ENCODE measurements at regions not wholly inside any gene's neighbourhood (a gene's known extent, or its start where the extent isn't known, plus 50 kb on each side); places are given as distances from the start of the nearest gene placed in this dataset.

DNA sequence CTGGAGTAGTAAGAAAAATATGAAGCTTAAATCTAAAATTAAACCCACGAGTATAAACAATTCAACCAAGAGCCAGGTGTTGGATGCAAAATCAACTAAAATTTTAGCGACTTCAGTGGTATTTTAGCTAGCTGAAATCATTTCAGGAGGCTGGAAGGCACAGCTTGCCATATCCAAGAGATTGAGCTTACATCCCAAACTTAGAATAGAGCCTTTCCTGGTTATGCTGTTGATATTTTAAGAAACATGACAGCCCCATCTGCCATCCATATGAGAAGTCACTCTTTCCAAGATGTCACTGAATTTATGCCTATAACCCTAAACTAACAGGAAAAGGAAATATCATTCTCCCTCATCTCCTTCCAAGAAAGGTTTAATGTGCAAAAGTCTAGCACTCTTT, 334.0 kb downstream of the KCNA4 start:
- TF ChIP-seq TAF1 (IDR thresholded peaks at IDR 0.05; ENCODE audit: borderline replicate concordance, low read depth, low read length): no peak
- DNase-seq (ENCODE audit: insufficient read length): no peak
- FAIRE-seq: no peak

DNA sequence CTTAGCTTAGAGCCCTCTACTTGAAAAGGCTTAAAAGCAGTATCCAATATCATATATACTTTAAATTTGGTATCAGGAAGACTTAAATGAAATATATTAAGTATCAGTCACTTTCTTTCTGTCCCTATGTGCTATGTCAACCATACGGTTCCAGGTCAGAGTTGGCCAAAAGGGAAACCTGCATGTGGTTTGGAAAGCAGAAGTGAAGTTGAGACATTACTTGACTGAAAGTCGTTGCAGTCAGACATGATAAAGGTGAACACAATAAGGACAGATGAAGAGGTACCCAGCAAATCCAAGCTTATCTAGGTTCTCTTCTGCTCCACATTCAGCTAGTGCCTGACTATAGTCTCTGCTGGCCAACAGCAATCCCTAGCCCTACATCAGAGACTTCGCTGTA, 336.8 kb downstream of the KCNA4 start:
- no peak for DNase-seq (ENCODE audit: insufficient read length)
- no peak for TF ChIP-seq POLR2A (IDR thresholded peaks at IDR 0.05; ENCODE audit: low read depth, low read length)
- no peak for TF ChIP-seq TAF1 (IDR thresholded peaks at IDR 0.05; ENCODE audit: borderline replicate concordance, low read depth, low read length)
- TF ChIP-seq POLR2AphosphoS5 (IDR thresholded peaks at IDR 0.05; ENCODE audit: low read depth, low read length): no peak
- FAIRE-seq: no peak

DNA sequence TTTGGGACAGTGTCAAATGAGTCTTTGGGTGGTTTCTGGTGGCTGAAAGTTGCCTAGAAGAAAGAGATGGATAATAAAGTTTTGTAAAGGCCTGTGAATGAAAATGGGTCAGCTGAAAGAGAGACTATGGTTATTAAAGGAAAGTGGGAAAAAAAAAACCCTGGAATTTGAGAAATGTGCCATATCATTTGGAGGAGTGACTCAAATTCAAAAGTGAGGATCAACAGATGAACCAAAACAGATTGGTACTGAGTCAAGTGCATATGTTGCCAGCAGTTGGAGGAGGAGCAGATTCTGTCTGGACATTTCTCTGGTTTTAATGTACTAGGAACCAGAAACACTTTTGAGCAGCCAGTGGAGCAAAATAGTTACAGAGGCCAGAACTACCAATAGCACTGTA, 339.8 kb downstream of the KCNA4 start:
- TF ChIP-seq TAF1 (IDR thresholded peaks at IDR 0.05; ENCODE audit: borderline replicate concordance, low read depth, low read length): no peak
- DNase-seq (ENCODE audit: insufficient read length) (no peak), FAIRE-seq (no peak)

DNA sequence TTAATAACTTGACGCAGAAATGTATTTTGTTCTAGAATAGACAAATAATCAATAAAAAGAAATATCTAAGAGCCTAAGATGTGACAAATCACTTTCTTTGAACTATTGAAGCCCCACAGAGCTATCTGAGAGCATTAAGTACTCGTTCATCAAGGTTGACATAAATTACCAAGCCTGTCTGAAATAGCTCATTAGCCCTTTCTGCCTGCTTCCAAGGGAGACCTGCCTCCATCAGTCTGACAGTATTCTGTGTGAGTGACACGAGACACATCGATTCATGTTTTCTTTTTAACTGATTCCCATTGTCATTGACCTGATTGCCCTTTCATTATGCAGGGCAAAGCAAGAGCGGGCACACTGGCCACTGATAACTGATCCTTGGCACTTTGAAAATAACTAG, 347.5 kb downstream of the KCNA4 start:
- no peak for TF ChIP-seq POLR2AphosphoS5 (IDR thresholded peaks at IDR 0.05; ENCODE audit: low read depth, low read length)
- no peak for TF ChIP-seq TAF1 (IDR thresholded peaks at IDR 0.05; ENCODE audit: borderline replicate concordance, low read depth, low read length)
- TF ChIP-seq POLR2A (IDR thresholded peaks at IDR 0.05; ENCODE audit: low read depth, low read length): no peak
- no peak for FAIRE-seq
- DNase-seq (ENCODE audit: insufficient read length): no peak

DNA sequence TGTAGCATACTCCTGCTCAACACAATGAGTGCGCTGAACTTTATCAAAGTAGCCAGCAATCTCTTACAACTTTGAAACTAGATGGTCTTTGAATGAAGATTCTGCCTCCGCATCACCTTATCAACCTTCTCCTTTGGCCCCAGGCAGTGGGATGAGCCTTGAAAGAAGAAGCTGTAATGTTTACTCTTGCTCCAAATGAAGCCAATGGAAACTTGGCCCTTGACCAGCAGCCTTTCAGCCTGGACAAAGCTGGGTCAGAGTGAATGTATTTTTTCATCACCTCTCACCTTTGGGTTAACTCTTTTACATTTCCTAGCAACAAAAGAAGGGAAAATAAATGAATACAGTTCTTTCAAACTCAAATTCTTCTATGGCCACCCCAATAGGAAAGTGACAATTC, 359.1 kb downstream of the KCNA4 start:
- TF ChIP-seq TAF1 (IDR thresholded peaks at IDR 0.05; ENCODE audit: borderline replicate concordance, low read depth, low read length): no peak
- TF ChIP-seq POLR2A (IDR thresholded peaks at IDR 0.05; ENCODE audit: low read depth, low read length): no peak
- TF ChIP-seq POLR2AphosphoS5 (IDR thresholded peaks at IDR 0.05; ENCODE audit: low read depth, low read length): no peak
- no peak for DNase-seq (ENCODE audit: insufficient read length)
- FAIRE-seq: no peak

DNA sequence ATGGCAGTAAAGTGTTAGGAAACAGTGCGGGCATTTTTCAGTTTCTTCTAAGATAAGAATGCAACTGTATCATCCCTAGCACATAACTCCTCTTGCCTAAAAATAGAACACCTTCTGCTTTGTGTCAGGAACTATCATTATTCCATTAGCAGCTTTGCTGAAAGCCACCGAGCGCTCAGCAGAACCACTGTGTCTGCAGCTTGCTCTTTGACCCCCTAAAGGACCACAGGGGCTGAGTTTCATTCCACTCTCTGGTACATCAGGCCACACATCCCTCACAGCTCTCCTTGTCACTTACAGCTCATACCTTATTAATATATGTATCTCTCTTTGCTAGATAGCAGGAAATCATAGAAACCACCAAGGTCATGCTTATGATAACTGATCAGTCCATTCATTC, 360.2 kb downstream of the KCNA4 start:
- TF ChIP-seq TAF1 (IDR thresholded peaks at IDR 0.05; ENCODE audit: borderline replicate concordance, low read depth, low read length): no peak
- no peak for TF ChIP-seq POLR2AphosphoS5 (IDR thresholded peaks at IDR 0.05; ENCODE audit: low read depth, low read length)
- TF ChIP-seq POLR2A (IDR thresholded peaks at IDR 0.05; ENCODE audit: low read depth, low read length): no peak
- DNase-seq (ENCODE audit: insufficient read length): no peak
- FAIRE-seq: no peak

DNA sequence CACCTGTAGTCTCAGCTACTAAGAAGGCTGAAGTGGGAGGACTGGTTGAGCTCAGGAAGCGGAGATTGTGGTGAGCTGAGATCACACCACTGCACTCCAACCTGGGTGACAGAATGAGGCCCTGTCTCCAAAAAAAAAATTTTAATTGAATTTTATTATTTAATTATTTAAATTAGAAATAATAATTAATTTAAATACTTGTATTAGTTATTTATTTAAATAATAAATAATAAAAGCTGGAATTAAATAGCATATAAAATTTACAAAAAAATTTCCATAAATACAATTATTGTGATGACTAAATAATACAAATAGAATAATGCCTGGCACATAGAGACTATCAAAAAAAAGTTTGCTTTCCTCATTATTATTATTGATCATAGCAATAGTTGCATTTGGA, 371.5 kb downstream of the KCNA4 start:
- no peak for FAIRE-seq

DNA sequence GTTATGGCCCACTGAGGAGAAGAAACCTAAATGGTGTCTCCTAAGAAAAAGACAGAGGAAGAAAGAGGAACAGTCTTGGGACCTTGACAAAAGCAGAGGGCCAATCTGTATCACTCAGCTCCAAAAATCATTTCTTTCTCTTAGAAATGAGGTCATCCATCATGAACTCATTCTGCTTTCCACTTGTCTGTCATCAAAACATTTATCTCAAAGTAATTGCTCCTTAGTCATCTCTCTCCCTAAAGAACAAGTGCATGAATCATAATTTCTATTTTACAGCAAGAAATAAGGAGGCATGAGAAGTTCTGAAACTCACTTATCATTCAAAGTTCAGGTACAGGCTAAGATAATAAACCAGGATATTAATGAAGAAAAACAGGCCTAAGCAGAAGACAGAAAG, 375.6 kb downstream of the KCNA4 start:
- DNase-seq (ENCODE audit: insufficient read length) (no peak), FAIRE-seq (no peak)
- TF ChIP-seq POLR2AphosphoS5 (IDR thresholded peaks at IDR 0.05; ENCODE audit: low read depth, low read length) (no peak), TAF1 (IDR thresholded peaks at IDR 0.05; ENCODE audit: borderline replicate concordance, low read depth, low read length) (no peak), POLR2A (IDR thresholded peaks at IDR 0.05; ENCODE audit: low read depth, low read length) (no peak)

More for the DNA sequence above, 371.5 kb downstream of the KCNA4 start:
- no peak for TF ChIP-seq POLR2AphosphoS5 (IDR thresholded peaks at IDR 0.05; ENCODE audit: low read depth, low read length)
- DNase-seq (ENCODE audit: insufficient read length): no peak

DNA sequence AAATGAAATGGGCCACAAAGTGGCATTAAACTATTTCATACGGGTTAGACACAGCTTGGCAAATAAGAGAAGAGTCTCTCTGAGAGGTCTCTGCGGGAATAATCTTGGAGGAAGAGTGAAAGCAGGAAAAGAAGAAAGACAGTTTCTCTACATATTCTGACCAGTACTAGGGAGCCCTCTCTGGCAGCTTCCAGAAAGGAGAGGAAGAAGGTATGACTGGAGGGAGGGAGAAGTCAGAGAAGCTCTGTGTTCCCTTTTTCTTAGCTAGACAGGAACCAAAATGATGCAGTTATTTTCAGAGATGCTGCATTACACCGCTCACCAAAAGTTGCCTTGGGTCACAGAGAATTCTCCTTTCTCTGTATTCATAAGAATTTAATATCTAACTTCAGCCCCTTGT, 382.1 kb downstream of the KCNA4 start:
- no peak for TF ChIP-seq TAF1 (IDR thresholded peaks at IDR 0.05; ENCODE audit: borderline replicate concordance, low read depth, low read length)
- TF ChIP-seq POLR2A (IDR thresholded peaks at IDR 0.05; ENCODE audit: low read depth, low read length): no peak
- TF ChIP-seq POLR2AphosphoS5 (IDR thresholded peaks at IDR 0.05; ENCODE audit: low read depth, low read length): no peak

DNA sequence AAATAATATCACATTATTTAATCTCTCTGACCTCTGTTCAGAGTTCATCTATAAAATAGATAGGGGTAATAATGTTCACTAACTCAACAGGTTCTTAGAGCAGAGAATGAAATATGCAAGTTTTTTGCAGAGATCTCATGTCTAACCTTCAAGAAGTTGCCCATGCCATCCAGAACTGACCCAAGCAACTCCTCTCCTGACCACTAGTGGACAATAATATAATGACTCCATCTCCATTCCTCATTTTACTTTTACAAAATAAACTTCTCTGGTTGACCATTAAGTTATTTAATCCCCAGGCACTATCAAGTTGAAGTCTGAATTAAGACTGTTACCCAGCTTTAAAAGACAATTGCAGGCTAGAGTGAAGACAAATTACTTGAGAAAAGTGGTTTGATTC, 382.6 kb downstream of the KCNA4 start:
- DNase-seq (ENCODE audit: insufficient read length) (no peak), FAIRE-seq (no peak)
- TF ChIP-seq POLR2A (IDR thresholded peaks at IDR 0.05; ENCODE audit: low read depth, low read length) (no peak), POLR2AphosphoS5 (IDR thresholded peaks at IDR 0.05; ENCODE audit: low read depth, low read length) (no peak), TAF1 (IDR thresholded peaks at IDR 0.05; ENCODE audit: borderline replicate concordance, low read depth, low read length) (no peak)

More for the DNA sequence above, 382.1 kb downstream of the KCNA4 start:
- DNase-seq (ENCODE audit: insufficient read length) (no peak), FAIRE-seq (no peak)

DNA sequence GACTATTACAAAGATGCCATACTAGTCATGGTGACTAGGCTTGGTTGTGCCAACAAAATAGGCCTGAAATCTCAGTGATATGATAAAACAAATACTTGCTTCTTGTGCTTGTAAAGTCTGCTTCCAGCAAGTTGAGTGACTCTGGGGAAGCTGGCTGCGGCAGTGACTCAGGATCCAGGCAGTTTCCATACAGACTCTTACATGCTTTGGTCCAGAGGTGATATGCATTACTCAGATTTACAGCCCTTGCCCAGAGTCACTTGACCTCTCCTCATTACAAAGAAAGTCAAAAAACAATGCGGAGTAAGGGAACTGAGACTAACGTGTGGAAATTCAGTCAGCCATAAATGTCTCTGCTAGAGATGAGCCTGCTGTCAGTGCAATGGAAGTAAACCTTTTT, 387.5 kb downstream of the KCNA4 start:
- FAIRE-seq (no peak), DNase-seq (ENCODE audit: insufficient read length) (no peak)
- no peak for TF ChIP-seq POLR2AphosphoS5 (IDR thresholded peaks at IDR 0.05; ENCODE audit: low read depth, low read length)
- no peak for TF ChIP-seq TAF1 (IDR thresholded peaks at IDR 0.05; ENCODE audit: borderline replicate concordance, low read depth, low read length)
- TF ChIP-seq POLR2A (IDR thresholded peaks at IDR 0.05; ENCODE audit: low read depth, low read length): no peak

DNA sequence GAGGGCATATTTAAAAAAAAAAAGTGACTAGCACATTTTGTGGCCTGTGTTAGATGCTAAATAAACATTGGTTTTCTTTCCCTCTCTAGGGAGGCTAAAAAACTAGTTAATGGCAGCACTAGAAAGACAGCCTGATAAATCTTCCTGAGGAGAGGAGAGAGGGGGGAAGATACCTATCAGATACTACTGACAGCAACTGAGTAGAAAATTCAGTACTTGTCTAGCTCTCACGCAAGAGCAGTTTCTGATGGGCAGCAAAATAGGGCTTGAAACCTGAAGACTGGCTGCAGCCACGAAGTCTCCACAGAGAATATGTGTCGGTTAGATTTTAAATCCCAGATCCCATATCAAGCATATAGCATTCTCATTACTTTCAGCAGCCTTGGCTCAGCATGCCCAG, 388.2 kb downstream of the KCNA4 start:
- FAIRE-seq: no peak
- TF ChIP-seq TAF1 (IDR thresholded peaks at IDR 0.05; ENCODE audit: borderline replicate concordance, low read depth, low read length) (no peak), POLR2A (IDR thresholded peaks at IDR 0.05; ENCODE audit: low read depth, low read length) (no peak), POLR2AphosphoS5 (IDR thresholded peaks at IDR 0.05; ENCODE audit: low read depth, low read length) (no peak)
- DNase-seq (ENCODE audit: insufficient read length): no peak

DNA sequence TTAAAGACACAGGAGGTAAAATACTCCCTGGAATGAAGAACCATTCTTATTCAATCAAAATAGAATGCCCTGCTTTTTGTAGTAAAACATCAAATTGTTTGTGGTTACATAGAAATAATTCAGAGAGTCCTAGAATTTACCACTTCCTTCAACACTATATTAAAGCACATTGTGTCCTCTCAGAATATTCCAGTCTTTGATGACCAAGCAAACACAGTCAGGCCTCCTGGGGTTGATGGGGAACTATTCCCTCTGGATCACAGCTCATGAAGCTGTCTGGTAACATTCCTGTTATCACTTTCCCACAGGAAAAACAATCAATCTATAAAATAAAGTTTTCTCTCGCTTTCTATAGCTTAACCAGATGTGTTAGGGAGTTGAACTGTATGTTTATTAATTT, 389.3 kb downstream of the KCNA4 start:
- no peak for TF ChIP-seq POLR2AphosphoS5 (IDR thresholded peaks at IDR 0.05; ENCODE audit: low read depth, low read length)
- no peak for TF ChIP-seq TAF1 (IDR thresholded peaks at IDR 0.05; ENCODE audit: borderline replicate concordance, low read depth, low read length)
- TF ChIP-seq POLR2A (IDR thresholded peaks at IDR 0.05; ENCODE audit: low read depth, low read length): no peak
- FAIRE-seq: no peak
- DNase-seq (ENCODE audit: insufficient read length): no peak
